ENCODE measurements at regions not wholly inside any gene's neighbourhood (a gene's known extent, or its start where the extent isn't known, plus 50 kb on each side); places are given as distances from the start of the nearest gene placed in this dataset.

DNA sequence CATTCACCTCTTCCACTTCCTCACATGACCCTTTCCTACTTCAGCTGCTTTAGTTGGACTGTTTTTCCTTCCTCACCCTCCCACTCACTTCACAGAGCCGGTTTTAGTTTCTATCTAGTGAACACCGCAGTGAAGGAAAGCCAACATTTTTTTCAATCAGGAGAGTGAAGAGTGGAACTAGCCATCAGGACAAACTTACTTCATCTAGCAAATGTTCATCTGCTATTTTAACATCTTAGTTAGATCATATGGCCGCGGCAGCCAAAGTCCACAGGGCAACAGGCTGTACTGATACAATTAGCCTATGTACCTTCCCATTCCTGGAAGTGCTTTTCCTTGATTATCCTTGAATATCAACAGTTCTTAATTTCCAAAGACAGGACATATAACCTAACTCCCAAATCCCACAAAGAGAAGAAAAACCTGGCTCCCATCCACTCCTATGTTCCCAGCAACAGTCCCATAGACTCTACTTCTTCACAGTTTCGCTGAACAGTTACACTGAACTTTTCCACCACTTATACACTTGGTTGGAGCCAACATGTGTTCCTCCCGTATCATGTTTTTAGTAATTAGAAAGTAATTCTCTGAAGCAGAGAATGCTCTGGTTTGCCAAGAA lies 456.2 kb upstream of the THBS1 start:
- Histone ChIP-seq H3K9me2 (no peaks in the 10 kb centered on the region), H3K4me3 (ENCODE audit: low read depth in 2 of 2, low read length in 1 of 2) (no peak overlapping the region), H3K36me3 (replicated peaks in 1 of 2; ENCODE audit: control insufficient read depth in 1 of 2, insufficient read depth in 2 of 2, low read length in 1 of 2) (no peaks in the 10 kb centered on the region), H3K27ac (ENCODE audit: low read depth in 2 of 2, low read length in 1 of 2) (peak overlapping the region in 1 of 2 experiments; percentile 79; a peak in 2 of 4 replicates), H3K9ac (peak overlapping the region; percentile 9; the same call in 1 of the 2 replicates), H3K4me2 (no peak overlapping the region), H3K79me2 (ENCODE audit: insufficient read depth) (no peaks in the 10 kb centered on the region), H3K27me3 (ENCODE audit: insufficient read depth) (no peaks in the 10 kb centered on the region), H4K20me1 (ENCODE audit: insufficient read depth) (no peaks in the 10 kb centered on the region), H3K4me1 (ENCODE audit: control insufficient read depth in 1 of 2, insufficient read depth in 2 of 2, low read depth in 1 of 2, low read length in 1 of 2) (peaks cover 3 to 36% of the 10 kb centered on the region in 2 experiments), H3K9me3 (no peaks in the 10 kb centered on the region), H3F3A (replicated peaks; ENCODE audit: insufficient read depth) (peaks cover 41% of the 10 kb centered on the region), H2AFZ (ENCODE audit: low read depth) (no peak overlapping the region)
- POLR2A ChIA-PET, result no interaction called here
- TF ChIP-seq POLR2AphosphoS5 (IDR thresholded peaks at IDR 0.05; ENCODE audit: low read depth, low read length) (no peak), FOSL2 (IDR thresholded peaks at IDR 0.05; ENCODE audit: borderline replicate concordance, low read depth) (no peak), NRF1 (IDR thresholded peaks at IDR 0.05; ENCODE audit: low read depth, low read length) (no peak)
- TF ChIP-seq, protein P1, sequence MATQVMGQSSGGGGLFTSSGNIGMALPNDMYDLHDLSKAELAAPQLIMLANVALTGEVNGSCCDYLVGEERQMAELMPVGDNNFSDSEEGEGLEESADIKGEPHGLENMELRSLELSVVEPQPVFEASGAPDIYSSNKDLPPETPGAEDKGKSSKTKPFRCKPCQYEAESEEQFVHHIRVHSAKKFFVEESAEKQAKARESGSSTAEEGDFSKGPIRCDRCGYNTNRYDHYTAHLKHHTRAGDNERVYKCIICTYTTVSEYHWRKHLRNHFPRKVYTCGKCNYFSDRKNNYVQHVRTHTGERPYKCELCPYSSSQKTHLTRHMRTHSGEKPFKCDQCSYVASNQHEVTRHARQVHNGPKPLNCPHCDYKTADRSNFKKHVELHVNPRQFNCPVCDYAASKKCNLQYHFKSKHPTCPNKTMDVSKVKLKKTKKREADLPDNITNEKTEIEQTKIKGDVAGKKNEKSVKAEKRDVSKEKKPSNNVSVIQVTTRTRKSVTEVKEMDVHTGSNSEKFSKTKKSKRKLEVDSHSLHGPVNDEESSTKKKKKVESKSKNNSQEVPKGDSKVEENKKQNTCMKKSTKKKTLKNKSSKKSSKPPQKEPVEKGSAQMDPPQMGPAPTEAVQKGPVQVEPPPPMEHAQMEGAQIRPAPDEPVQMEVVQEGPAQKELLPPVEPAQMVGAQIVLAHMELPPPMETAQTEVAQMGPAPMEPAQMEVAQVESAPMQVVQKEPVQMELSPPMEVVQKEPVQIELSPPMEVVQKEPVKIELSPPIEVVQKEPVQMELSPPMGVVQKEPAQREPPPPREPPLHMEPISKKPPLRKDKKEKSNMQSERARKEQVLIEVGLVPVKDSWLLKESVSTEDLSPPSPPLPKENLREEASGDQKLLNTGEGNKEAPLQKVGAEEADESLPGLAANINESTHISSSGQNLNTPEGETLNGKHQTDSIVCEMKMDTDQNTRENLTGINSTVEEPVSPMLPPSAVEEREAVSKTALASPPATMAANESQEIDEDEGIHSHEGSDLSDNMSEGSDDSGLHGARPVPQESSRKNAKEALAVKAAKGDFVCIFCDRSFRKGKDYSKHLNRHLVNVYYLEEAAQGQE (IDR thresholded peaks at IDR 0.05; ENCODE audit: low read depth, low read length), result no peak
- TF ChIP-seq, protein P2, sequence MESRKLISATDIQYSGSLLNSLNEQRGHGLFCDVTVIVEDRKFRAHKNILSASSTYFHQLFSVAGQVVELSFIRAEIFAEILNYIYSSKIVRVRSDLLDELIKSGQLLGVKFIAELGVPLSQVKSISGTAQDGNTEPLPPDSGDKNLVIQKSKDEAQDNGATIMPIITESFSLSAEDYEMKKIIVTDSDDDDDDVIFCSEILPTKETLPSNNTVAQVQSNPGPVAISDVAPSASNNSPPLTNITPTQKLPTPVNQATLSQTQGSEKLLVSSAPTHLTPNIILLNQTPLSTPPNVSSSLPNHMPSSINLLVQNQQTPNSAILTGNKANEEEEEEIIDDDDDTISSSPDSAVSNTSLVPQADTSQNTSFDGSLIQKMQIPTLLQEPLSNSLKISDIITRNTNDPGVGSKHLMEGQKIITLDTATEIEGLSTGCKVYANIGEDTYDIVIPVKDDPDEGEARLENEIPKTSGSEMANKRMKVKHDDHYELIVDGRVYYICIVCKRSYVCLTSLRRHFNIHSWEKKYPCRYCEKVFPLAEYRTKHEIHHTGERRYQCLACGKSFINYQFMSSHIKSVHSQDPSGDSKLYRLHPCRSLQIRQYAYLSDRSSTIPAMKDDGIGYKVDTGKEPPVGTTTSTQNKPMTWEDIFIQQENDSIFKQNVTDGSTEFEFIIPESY (IDR thresholded peaks at IDR 0.05; ENCODE audit: borderline replicate concordance, low read depth), result no peak
- CTCF ChIA-PET, result interaction anchor here (0.6 to 2.9 kb wide), 7 partner anchors 9 to 634 kb away, joined by 3 to 14 read pairs (median 4); partner anchors contain the start of gene THBS1
- WGBS (ENCODE audit: low lambda C conversion rate), result 93% methylated on average over 6 of the region's 6 CpGs
- no peak for DNase-seq

DNA sequence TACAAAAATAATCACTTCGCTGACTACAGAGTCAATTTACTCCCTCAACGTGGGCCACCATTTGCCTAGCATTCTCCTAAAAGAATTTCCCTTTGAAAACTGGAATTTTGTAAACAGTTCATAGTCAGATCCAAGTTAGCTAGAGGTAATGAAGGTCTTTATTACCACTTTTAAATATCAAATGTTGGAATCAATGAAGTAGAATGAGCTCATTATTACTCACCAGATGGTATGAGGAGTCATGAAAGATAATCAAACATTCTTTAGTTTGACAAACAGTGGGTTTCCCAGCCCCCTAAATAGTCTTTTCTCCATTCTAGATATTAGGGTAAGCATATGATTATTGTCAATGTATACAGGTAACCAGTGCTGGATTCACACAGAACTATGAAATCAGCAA lies 455.7 kb upstream of the THBS1 start:
- H3K9me2 ChIP-seq, result no peaks in the 10 kb centered on the region
- POLR2A ChIA-PET, result no interaction called here
- H3K4me3 ChIP-seq (ENCODE audit: low read depth in 2 of 2, low read length in 1 of 2), result no peak overlapping the region
- no peak overlapping the region for H2AFZ ChIP-seq (ENCODE audit: low read depth)
- peaks cover 41% of the 10 kb centered on the region for H3F3A ChIP-seq (replicated peaks; ENCODE audit: insufficient read depth)
- 58% methylated on average over 2 of the region's 2 CpGs for WGBS (ENCODE audit: low lambda C conversion rate)
- H4K20me1 ChIP-seq (ENCODE audit: insufficient read depth), result no peaks in the 10 kb centered on the region
- H3K79me2 ChIP-seq (ENCODE audit: insufficient read depth), result no peaks in the 10 kb centered on the region
- peaks cover 3 to 37% of the 10 kb centered on the region in 2 experiments for H3K4me1 ChIP-seq (ENCODE audit: control insufficient read depth in 1 of 2, insufficient read depth in 2 of 2, low read depth in 1 of 2, low read length in 1 of 2)
- no peaks in the 10 kb centered on the region for H3K27me3 ChIP-seq (ENCODE audit: insufficient read depth)
- peak overlapping the region in 1 of 2 experiments; percentile 79; a peak in 2 of 4 replicates for H3K27ac ChIP-seq (ENCODE audit: low read depth in 2 of 2, low read length in 1 of 2)
- CTCF ChIA-PET, result interaction anchor here (0.6 to 2.9 kb wide), 7 partner anchors 10 to 633 kb away, joined by 3 to 14 read pairs (median 4); partner anchors contain the start of gene THBS1
- H3K9ac ChIP-seq, result peak overlapping the region; percentile 9; the same call in 1 of the 2 replicates
- no peak for DNase-seq
- no peaks in the 10 kb centered on the region for H3K36me3 ChIP-seq (replicated peaks in 1 of 2; ENCODE audit: control insufficient read depth in 1 of 2, insufficient read depth in 2 of 2, low read length in 1 of 2)
- no peak overlapping the region for H3K4me2 ChIP-seq
- H3K9me3 ChIP-seq, result no peaks in the 10 kb centered on the region
- TF ChIP-seq CHD2 (IDR thresholded peaks at IDR 0.05; ENCODE audit: low read length, partially characterized antibody) (no peak), GABPA (IDR thresholded peaks at IDR 0.05; ENCODE audit: low read depth) (no peak), NRF1 (IDR thresholded peaks at IDR 0.05; ENCODE audit: low read depth, low read length) (no peak), ELF1 (IDR thresholded peaks at IDR 0.05) (no peak), TAF1 (IDR thresholded peaks at IDR 0.05; ENCODE audit: borderline replicate concordance, low read depth, low read length) (no peak), EP300 (IDR thresholded peaks at IDR 0.05; ENCODE audit: borderline replicate concordance in 1 of 2, low read depth in 1 of 2, low read length in 1 of 2) (peak in 1 of 2 experiments; percentile 70; a peak in 2 of 4 replicates), FOSL2 (IDR thresholded peaks at IDR 0.05; ENCODE audit: borderline replicate concordance, low read depth) (peak; percentile 54; the same call in 1 of the 2 replicates), TEAD4 (IDR thresholded peaks at IDR 0.05; ENCODE audit: borderline replicate concordance, insufficient read depth) (no peak)
- TF ChIP-seq, protein P2 (IDR thresholded peaks at IDR 0.05; ENCODE audit: borderline replicate concordance, low read depth), result no peak
- TF ChIP-seq, protein P3, sequence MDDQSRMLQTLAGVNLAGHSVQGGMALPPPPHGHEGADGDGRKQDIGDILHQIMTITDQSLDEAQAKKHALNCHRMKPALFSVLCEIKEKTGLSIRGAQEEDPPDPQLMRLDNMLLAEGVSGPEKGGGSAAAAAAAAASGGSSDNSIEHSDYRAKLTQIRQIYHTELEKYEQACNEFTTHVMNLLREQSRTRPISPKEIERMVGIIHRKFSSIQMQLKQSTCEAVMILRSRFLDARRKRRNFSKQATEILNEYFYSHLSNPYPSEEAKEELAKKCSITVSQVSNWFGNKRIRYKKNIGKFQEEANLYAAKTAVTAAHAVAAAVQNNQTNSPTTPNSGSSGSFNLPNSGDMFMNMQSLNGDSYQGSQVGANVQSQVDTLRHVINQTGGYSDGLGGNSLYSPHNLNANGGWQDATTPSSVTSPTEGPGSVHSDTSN (IDR thresholded peaks at IDR 0.05), result peak; percentile 42; the same call in 1 of the 2 replicates
- TF ChIP-seq, protein P4, sequence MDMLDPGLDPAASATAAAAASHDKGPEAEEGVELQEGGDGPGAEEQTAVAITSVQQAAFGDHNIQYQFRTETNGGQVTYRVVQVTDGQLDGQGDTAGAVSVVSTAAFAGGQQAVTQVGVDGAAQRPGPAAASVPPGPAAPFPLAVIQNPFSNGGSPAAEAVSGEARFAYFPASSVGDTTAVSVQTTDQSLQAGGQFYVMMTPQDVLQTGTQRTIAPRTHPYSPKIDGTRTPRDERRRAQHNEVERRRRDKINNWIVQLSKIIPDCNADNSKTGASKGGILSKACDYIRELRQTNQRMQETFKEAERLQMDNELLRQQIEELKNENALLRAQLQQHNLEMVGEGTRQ (IDR thresholded peaks at IDR 0.05; ENCODE audit: borderline replicate concordance, low read depth, low read length), result no peak

All from SK-N-SH (cell line).